Ishikawa (cell line): ENCODE measurements at regions not wholly inside any gene's neighbourhood (a gene's known extent, or its start where the extent isn't known, plus 50 kb on each side); places are given as distances from the start of the nearest gene placed in this dataset.

ENCODE experiments used
- CEBPB ChIP-seq: IDR thresholded peaks from 2 replicates; pipeline ENCODE4 v1.6.1; 2012
- CREB1 ChIP-seq: IDR thresholded peaks from 2 replicates; pipeline ENCODE4 v1.6.1; 2012; ENCODE audit warnings: low read depth
- EP300 ChIP-seq: IDR thresholded peaks from 2 replicates; pipeline ENCODE4 v1.6.1; 2012; ENCODE audit warnings: borderline replicate concordance
- FOXM1 ChIP-seq: IDR thresholded peaks from 2 replicates; pipeline ENCODE4 v1.6.1; 2012; ENCODE audit warnings: low read depth, borderline replicate concordance
- MAX ChIP-seq: IDR thresholded peaks from 2 replicates; pipeline ENCODE4 v1.6.1; 2012
- NFIC ChIP-seq: IDR thresholded peaks from 2 replicates; pipeline ENCODE4 v1.6.1; 2012
- RAD21 ChIP-seq: IDR thresholded peaks from 2 replicates; pipeline ENCODE4 v1.6.1; 2012; ENCODE audit warnings: low read depth
- REST ChIP-seq: IDR thresholded peaks from 2 replicates; pipeline ENCODE4 v1.6.1; 2012; ENCODE audit warnings: low read depth, mild to moderate bottlenecking
- TAF1 ChIP-seq: IDR thresholded peaks from 2 replicates; pipeline ENCODE4 v1.6.1; 2012; ENCODE audit warnings: low read depth, mild to moderate bottlenecking
- TCF12 ChIP-seq: IDR thresholded peaks from 2 replicates; pipeline ENCODE4 v1.6.1; 2012; ENCODE audit warnings: low read depth
- TEAD4 ChIP-seq: IDR thresholded peaks from 2 replicates; pipeline ENCODE4 v1.6.1; 2012
- USF1 ChIP-seq: IDR thresholded peaks from 2 replicates; pipeline ENCODE4 v1.6.1; 2012
- YY1 ChIP-seq: IDR thresholded peaks from 2 replicates; pipeline ENCODE4 v1.6.1; 2012; ENCODE audit warnings: low read depth
- ZBTB7A ChIP-seq: IDR thresholded peaks from 2 replicates; pipeline ENCODE4 v1.6.1; 2012; ENCODE audit warnings: low read depth

GRCh38 chr14:100472094-100472455, 115.1 kb downstream of the BEGAIN start:
- TF ChIP-seq EP300, result no peak
- no peak for TF ChIP-seq NFIC
- no peak for TF ChIP-seq YY1
- no peak for TF ChIP-seq REST
- no peak for TF ChIP-seq TCF12
- no peak for TF ChIP-seq USF1
- no peak for TF ChIP-seq MAX
- TF ChIP-seq FOXM1, result no peak
- no peak for TF ChIP-seq TAF1
- no peak for TF ChIP-seq CEBPB
- TF ChIP-seq RAD21, result no peak
- TF ChIP-seq CREB1, result no peak
- TF ChIP-seq TEAD4, result no peak
- TF ChIP-seq ZBTB7A, result no peak
